Breast epithelium (tissue), 3 donors: ENCODE measurements at regions not wholly inside any gene's neighbourhood (a gene's known extent, or its start where the extent isn't known, plus 50 kb on each side); places are given as distances from the start of the nearest gene placed in this dataset.

Source experiments
- CTCF ChIP-seq, 3 donors: fragments of 450-650 bp; IDR thresholded peaks; one replicate each; pipeline ENCODE4 v1.5.1; 2016 to 2017; ENCODE audit warnings: antibody characterized with exemption in 3 of 3, mild to moderate bottlenecking in 3 of 3, moderate library complexity in 3 of 3
- POLR2A ChIP-seq: fragments of 450-650 bp; IDR thresholded peaks from one replicate; pipeline ENCODE4 v1.6.1; 2016; ENCODE audit warnings: antibody characterized with exemption, mild to moderate bottlenecking, moderate library complexity
- POLR2AphosphoS5 ChIP-seq, 3 donors: sonication (generic); formaldehyde crosslinking; IDR thresholded peaks; one replicate each; pipeline ENCODE4 v1.6.1; 2017; ENCODE audit warnings: antibody characterized with exemption in 3 of 3

DNA sequence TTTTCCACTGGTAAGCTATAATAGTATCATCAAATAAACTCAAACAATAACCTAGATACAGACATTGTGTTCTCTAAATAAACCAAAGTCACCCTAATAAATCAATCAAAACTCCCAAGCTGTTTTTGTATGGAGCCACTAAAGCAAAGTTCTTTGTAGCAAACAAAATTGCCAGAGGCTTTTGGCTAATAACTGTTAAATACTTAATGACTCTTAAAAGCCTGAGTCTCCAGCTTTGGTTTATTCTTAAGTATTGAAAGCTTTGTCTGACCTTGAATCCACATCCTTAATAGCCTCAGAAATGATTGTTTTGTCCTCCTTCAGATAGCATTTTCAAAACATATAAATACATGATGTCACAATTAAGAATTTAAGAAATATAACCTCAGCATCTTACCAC, 725.3 kb downstream of the SI start:
- no peak for TF ChIP-seq POLR2A
- no peak for TF ChIP-seq CTCF (IDR thresholded peaks at IDR 0.05)
- no peak for TF ChIP-seq POLR2AphosphoS5 (IDR thresholded peaks at IDR 0.05)
